ENCODE measurements at regions not wholly inside any gene's neighbourhood (a gene's known extent, or its start where the extent isn't known, plus 50 kb on each side); places are given as distances from the start of the nearest gene placed in this dataset.

DNA sequence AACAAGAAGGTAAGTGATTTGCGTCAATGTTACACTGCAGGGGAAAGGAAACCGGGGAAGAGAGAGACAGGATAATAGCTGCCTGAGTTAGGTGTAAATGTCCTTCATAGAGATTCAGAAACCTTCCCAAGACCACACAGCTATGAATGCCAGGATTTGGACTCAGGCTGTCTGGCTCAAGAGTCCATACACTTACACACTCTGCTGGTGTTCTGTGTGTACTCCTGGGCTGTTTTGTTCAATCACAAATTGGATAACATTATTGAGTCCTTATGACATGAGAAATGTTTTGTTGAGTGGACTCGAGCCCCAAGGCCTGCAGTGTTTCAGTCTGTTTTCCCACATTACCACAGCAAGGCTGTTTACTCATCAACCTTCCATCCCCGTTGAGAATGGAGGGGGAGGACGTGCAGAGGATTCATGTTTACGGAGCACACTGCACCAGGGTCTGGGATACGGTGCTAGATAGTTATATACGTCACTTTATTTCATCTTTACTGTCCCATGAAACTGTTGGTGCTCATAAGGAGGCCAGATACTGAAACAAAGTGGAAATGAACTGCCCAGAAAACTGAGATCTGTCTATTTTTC, 450.8 kb downstream of the HAPSTR1 start:
- TF ChIP-seq EZH2 (IDR thresholded peaks at IDR 0.05; ENCODE audit: borderline replicate concordance, low read length) = no peak
- TF ChIP-seq, protein P1, sequence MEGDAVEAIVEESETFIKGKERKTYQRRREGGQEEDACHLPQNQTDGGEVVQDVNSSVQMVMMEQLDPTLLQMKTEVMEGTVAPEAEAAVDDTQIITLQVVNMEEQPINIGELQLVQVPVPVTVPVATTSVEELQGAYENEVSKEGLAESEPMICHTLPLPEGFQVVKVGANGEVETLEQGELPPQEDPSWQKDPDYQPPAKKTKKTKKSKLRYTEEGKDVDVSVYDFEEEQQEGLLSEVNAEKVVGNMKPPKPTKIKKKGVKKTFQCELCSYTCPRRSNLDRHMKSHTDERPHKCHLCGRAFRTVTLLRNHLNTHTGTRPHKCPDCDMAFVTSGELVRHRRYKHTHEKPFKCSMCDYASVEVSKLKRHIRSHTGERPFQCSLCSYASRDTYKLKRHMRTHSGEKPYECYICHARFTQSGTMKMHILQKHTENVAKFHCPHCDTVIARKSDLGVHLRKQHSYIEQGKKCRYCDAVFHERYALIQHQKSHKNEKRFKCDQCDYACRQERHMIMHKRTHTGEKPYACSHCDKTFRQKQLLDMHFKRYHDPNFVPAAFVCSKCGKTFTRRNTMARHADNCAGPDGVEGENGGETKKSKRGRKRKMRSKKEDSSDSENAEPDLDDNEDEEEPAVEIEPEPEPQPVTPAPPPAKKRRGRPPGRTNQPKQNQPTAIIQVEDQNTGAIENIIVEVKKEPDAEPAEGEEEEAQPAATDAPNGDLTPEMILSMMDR (IDR thresholded peaks at IDR 0.05; ENCODE audit: low read length) = no peak

Measured in OCI-LY1 (cell line).